ENCODE measurements at regions not wholly inside any gene's neighbourhood (a gene's known extent, or its start where the extent isn't known, plus 50 kb on each side); places are given as distances from the start of the nearest gene placed in this dataset.

DNA sequence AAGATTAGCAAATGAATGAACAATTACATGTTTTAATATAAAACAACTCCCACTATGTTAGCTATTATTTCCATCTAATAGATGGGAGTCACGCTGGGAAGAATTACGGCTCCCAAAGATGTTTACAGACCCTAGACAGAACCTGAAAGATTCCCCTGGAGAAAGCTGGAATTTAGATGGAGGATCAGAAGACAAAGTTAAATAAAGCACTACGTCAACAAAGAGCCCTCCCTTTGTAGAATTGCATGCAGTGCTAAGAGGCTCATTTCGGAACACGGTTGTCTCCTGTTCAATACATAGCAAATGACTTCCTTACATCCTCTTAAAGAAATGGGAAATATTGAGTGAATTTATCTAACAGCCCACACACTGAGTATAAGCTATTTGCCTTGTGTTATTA lies 328.3 kb downstream of the CBLN4 start:
- Mint-ChIP-seq H3K36me3 (ENCODE audit: low read depth) (no peaks in the 10 kb centered on the region), H3K9me3 (no peaks in the 10 kb centered on the region)
- 90 to 92% methylated on average over 2 to 5 of the region's 5 CpGs for WGBS, 2 experiments (ENCODE audit: insufficient coverage in 1 of 2, insufficient read length in 1 of 2)

GRCh38 chr20:55676097-55676496 lies 329.2 kb downstream of the CBLN4 start:
- no peak overlapping the region for H3K9ac ChIP-seq (ENCODE audit: extremely low read depth, low read length, poor library complexity, severe bottlenecking)
- no peaks in the 10 kb centered on the region for H3K36me3 ChIP-seq (ENCODE audit: control insufficient read depth, insufficient read depth, low read length)
- WGBS, 2 experiments (ENCODE audit: insufficient coverage in 1 of 2, insufficient read length in 1 of 2), result 86% methylated on average over 5 of the region's 5 CpGs; no CpG with 5 or more reads in 1 of the 2 experiments
- no peaks in the 10 kb centered on the region for H3K4me1 ChIP-seq (ENCODE audit: control insufficient read depth, insufficient read depth, low read length)
- Mint-ChIP-seq H3K4me3 (no peak overlapping the region), H3K4me1 (peaks cover 10% of the 10 kb centered on the region), H3K9me3 (no peaks in the 10 kb centered on the region), H3K36me3 (ENCODE audit: low read depth) (no peaks in the 10 kb centered on the region), H3K27ac (no peak overlapping the region), H3K27me3 (ENCODE audit: insufficient read depth) (no peaks in the 10 kb centered on the region)
- TF ChIP-seq CTCF (conservative IDR thresholded peaks at IDR 0.05), result no peak
- no peak overlapping the region for H3K4me3 ChIP-seq (ENCODE audit: low read length)
- H3K27me3 ChIP-seq (ENCODE audit: control insufficient read depth, insufficient read depth, low read length, poor library complexity, severe bottlenecking), result no peaks in the 10 kb centered on the region
- H3K9me3 ChIP-seq (ENCODE audit: control insufficient read depth, low read length), result peaks cover 55% of the 10 kb centered on the region
- H3K27ac ChIP-seq (ENCODE audit: low read depth, low read length), result no peak overlapping the region
- no peak for DNase-seq

More for the DNA sequence above, 328.3 kb downstream of the CBLN4 start:
- no peak overlapping the region for H3K27ac Mint-ChIP-seq
- H3K4me1 Mint-ChIP-seq, result peaks cover 12% of the 10 kb centered on the region
- Histone ChIP-seq H3K4me1 (ENCODE audit: control insufficient read depth, insufficient read depth, low read length) (no peaks in the 10 kb centered on the region), H3K27ac (ENCODE audit: low read depth, low read length) (no peak overlapping the region), H3K36me3 (ENCODE audit: control insufficient read depth, insufficient read depth, low read length) (no peaks in the 10 kb centered on the region), H3K9me3 (ENCODE audit: control insufficient read depth, low read length) (peaks cover 54% of the 10 kb centered on the region), H3K9ac (ENCODE audit: extremely low read depth, low read length, poor library complexity, severe bottlenecking) (no peak overlapping the region), H3K27me3 (ENCODE audit: control insufficient read depth, insufficient read depth, low read length, poor library complexity, severe bottlenecking) (no peaks in the 10 kb centered on the region), H3K4me3 (ENCODE audit: low read length) (no peak overlapping the region)
- TF ChIP-seq CTCF (conservative IDR thresholded peaks at IDR 0.05), result no peak
- no peak overlapping the region for H3K4me3 Mint-ChIP-seq
- no peaks in the 10 kb centered on the region for H3K27me3 Mint-ChIP-seq (ENCODE audit: insufficient read depth)
- DNase-seq, result no peak

DNA sequence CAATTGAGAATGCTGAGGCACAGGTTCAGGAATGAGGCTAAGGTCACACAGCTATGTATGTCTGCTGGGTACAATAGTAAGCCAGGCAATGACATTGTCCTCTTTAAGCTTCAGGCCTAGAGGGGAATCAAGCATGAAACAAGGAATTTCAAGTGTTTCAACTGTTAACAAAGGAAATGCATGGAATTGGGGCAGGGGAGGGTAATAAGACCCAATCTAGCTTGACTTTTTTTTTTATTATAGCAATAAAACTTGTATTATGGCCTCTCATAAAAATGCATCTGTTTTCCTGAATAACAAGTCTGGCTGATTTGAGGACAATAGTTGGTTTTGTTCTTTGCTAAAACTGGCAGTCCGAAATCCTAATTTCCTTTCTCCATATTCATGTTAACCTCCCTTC lies 336.7 kb downstream of the CBLN4 start:
- Mint-ChIP-seq H3K27me3 (ENCODE audit: insufficient read depth) (no peaks in the 10 kb centered on the region), H3K27ac (no peak overlapping the region), H3K4me1 (no peaks in the 10 kb centered on the region), H3K4me3 (no peak overlapping the region), H3K36me3 (ENCODE audit: low read depth) (no peaks in the 10 kb centered on the region), H3K9me3 (no peaks in the 10 kb centered on the region)
- no peak for TF ChIP-seq CTCF (conservative IDR thresholded peaks at IDR 0.05)
- Histone ChIP-seq H3K9ac (ENCODE audit: extremely low read depth, low read length, poor library complexity, severe bottlenecking) (no peak overlapping the region), H3K4me1 (ENCODE audit: control insufficient read depth, insufficient read depth, low read length) (no peaks in the 10 kb centered on the region), H3K27ac (ENCODE audit: low read depth, low read length) (no peak overlapping the region), H3K36me3 (ENCODE audit: control insufficient read depth, insufficient read depth, low read length) (no peaks in the 10 kb centered on the region), H3K27me3 (ENCODE audit: control insufficient read depth, insufficient read depth, low read length, poor library complexity, severe bottlenecking) (no peaks in the 10 kb centered on the region), H3K9me3 (ENCODE audit: control insufficient read depth, low read length) (peaks cover 57% of the 10 kb centered on the region), H3K4me3 (ENCODE audit: low read length) (no peak overlapping the region)
- no CpG with 5 or more reads among the region's 1 CpG for WGBS, 2 experiments (ENCODE audit: insufficient coverage in 1 of 2, insufficient read length in 1 of 2)
- DNase-seq, result no peak

Data from endodermal cell (in vitro differentiated cells).